Glutamatergic neuron (in vitro differentiated cells): ENCODE measurements at regions not wholly inside any gene's neighbourhood (a gene's known extent, or its start where the extent isn't known, plus 50 kb on each side); places are given as distances from the start of the nearest gene placed in this dataset.

Source experiments
- DNase-seq: peaks from one replicate; pipeline ENCODE4 v3.0.0; 2022
- H3K27ac Mint-ChIP-seq: one replicate; pipeline ENCODE4 v1.8.0; 2020; ENCODE audit warnings: mild to moderate bottlenecking, mixed read lengths, inconsistent platforms; ENCODE audit not compliant: unreplicated experiment
- H3K27me3 Mint-ChIP-seq: one replicate; pipeline ENCODE4 v1.8.0; 2020; ENCODE audit warnings: mild to moderate bottlenecking, moderate library complexity, mixed read lengths, inconsistent platforms; ENCODE audit not compliant: unreplicated experiment
- H3K36me3 Mint-ChIP-seq: one replicate; pipeline ENCODE4 v1.8.0; 2020; ENCODE audit warnings: mild to moderate bottlenecking, mixed read lengths, inconsistent platforms; ENCODE audit not compliant: unreplicated experiment
- H3K4me1 Mint-ChIP-seq: one replicate; pipeline ENCODE4 v1.8.0; 2020; ENCODE audit warnings: mild to moderate bottlenecking, low read depth, mixed read lengths, inconsistent platforms; ENCODE audit not compliant: unreplicated experiment
- H3K4me3 Mint-ChIP-seq: one replicate; pipeline ENCODE4 v1.8.0; 2020; ENCODE audit warnings: mild to moderate bottlenecking, mixed read lengths, inconsistent platforms; ENCODE audit not compliant: unreplicated experiment
- H3K9me3 Mint-ChIP-seq: one replicate; pipeline ENCODE4 v1.8.0; 2020; ENCODE audit warnings: mild to moderate bottlenecking, moderate library complexity, mixed read lengths, inconsistent platforms; ENCODE audit not compliant: unreplicated experiment
- TF ChIP-seq, protein P1 (sequence below): fragments of 200-600 bp; sonication (generic); IDR thresholded peaks from one replicate; pipeline ENCODE4 v1.5.0; 2021; ENCODE audit not compliant: partially characterized antibody, unreplicated experiment

DNA sequence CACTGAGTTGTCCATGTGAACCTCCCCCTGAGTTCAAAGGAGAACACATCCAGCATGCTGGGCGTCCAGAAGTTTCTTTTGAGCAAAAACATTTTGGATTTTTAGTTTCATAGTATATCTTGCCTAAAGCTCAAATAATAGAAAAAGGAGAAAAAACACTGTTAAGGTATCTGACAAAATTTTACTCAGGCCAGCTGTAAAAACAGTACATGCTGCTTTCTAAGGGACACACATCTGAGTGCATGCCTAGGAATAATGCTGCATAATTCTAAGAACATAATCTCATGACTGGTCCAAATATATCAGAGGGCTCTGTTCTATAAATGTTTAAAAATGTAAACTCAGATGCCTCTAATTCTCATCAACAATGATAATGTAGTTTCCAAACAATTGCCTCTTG lies 561.3 kb upstream of the INTU start:
- Mint-ChIP-seq H3K4me1 (no peaks in the 10 kb centered on the region), H3K4me3 (no peak overlapping the region), H3K27me3 (peaks cover 2% of the 10 kb centered on the region), H3K9me3 (peaks cover 2% of the 10 kb centered on the region), H3K27ac (no peak overlapping the region), H3K36me3 (no peaks in the 10 kb centered on the region)
- no peak for DNase-seq
- TF ChIP-seq, protein P1, sequence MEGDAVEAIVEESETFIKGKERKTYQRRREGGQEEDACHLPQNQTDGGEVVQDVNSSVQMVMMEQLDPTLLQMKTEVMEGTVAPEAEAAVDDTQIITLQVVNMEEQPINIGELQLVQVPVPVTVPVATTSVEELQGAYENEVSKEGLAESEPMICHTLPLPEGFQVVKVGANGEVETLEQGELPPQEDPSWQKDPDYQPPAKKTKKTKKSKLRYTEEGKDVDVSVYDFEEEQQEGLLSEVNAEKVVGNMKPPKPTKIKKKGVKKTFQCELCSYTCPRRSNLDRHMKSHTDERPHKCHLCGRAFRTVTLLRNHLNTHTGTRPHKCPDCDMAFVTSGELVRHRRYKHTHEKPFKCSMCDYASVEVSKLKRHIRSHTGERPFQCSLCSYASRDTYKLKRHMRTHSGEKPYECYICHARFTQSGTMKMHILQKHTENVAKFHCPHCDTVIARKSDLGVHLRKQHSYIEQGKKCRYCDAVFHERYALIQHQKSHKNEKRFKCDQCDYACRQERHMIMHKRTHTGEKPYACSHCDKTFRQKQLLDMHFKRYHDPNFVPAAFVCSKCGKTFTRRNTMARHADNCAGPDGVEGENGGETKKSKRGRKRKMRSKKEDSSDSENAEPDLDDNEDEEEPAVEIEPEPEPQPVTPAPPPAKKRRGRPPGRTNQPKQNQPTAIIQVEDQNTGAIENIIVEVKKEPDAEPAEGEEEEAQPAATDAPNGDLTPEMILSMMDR, result no peak

DNA sequence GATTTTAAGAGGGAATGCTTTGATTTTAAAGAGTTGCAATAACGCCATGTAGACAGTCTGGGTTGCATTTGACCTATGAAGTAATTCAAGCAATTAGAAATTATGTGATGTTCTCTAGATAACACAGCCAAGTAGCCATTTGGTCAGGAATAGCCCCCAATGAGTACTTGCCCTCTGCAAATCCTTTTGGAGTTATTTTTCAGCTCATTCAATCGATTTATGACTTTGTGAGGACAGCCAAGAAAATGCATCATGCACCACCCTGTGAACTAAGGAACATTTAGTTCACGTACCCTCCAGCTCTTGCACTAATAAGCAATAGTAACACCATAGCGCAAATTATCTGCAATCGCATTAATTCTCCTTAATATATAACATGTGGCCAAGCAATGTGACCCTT lies 552.6 kb upstream of the INTU start:
- DNase-seq, result no peak
- Mint-ChIP-seq H3K27me3 (peaks cover 2% of the 10 kb centered on the region), H3K4me1 (no peaks in the 10 kb centered on the region), H3K27ac (no peak overlapping the region), H3K4me3 (no peak overlapping the region), H3K36me3 (no peaks in the 10 kb centered on the region), H3K9me3 (no peaks in the 10 kb centered on the region)
- TF ChIP-seq, protein P1, result no peak

DNA sequence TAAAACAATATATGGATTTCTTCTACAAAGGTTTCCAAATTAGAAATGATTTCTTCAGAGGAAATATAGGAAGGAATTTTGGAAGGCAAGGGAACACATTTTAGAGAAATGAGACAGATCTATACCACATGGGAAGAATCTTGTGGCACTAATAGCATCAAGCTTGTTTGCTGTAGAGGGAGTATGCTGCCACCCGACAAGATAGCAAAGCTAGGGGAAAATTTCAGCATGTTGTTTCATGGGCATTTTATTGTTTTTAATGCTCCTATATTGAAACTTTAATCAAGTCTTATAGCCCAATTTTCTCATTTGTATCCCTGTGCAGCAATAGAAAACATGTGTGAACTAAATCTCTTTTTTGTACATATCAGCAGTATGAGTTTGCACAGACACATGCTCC lies 551.7 kb upstream of the INTU start:
- Mint-ChIP-seq H3K4me1 (no peaks in the 10 kb centered on the region), H3K27me3 (no peaks in the 10 kb centered on the region), H3K4me3 (no peak overlapping the region), H3K9me3 (no peaks in the 10 kb centered on the region), H3K36me3 (peaks cover 6% of the 10 kb centered on the region), H3K27ac (no peak overlapping the region)
- TF ChIP-seq, protein P1, result no peak
- no peak for DNase-seq

DNA sequence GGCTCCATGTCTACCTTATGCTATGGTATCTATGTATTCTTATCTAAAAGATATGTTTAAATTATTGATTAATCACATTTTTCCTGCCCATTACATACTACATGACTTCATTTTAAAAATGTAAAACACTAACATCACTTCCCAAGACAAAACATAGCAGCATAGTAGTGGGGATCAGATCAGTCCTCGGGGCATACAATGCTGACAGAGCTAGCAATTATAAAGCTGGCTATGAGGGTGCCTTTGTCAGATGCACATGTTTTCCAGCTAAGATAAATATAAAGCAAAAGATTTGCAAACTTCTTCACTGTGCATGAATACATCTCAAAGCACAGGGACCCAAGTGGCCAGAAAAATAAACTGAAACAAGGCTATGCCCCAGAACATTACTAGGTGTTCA lies 549.8 kb upstream of the INTU start:
- Mint-ChIP-seq H3K4me3 (no peak overlapping the region), H3K27me3 (no peaks in the 10 kb centered on the region), H3K27ac (no peak overlapping the region), H3K36me3 (peaks cover 6% of the 10 kb centered on the region), H3K9me3 (peaks cover 3% of the 10 kb centered on the region), H3K4me1 (no peaks in the 10 kb centered on the region)
- TF ChIP-seq, protein P1, result no peak
- DNase-seq, result no peak

DNA sequence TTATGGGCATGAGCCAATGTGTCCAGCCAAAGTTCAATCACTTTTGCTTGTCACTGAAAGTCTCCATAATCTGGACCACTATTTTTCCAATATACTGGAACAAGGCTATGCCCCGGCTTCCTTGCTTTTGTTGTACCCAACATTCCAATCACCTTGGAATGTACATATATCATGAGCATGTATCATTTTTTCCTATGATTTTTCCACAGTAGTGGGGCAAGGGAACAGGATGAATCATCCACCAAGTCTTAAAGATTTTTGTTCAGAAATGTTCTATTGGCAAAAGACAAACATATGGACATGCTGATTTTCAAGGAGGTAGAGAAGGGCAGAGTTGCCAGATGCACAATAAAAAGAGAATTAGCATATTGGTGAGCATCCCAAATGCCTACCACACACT lies 548.1 kb upstream of the INTU start:
- H3K4me3 Mint-ChIP-seq, result no peak overlapping the region
- H3K4me1 Mint-ChIP-seq, result no peaks in the 10 kb centered on the region
- peaks cover 3% of the 10 kb centered on the region for H3K9me3 Mint-ChIP-seq
- no peak for DNase-seq
- peaks cover 6% of the 10 kb centered on the region for H3K36me3 Mint-ChIP-seq
- H3K27ac Mint-ChIP-seq, result no peak overlapping the region
- no peaks in the 10 kb centered on the region for H3K27me3 Mint-ChIP-seq
- TF ChIP-seq, protein P1, result no peak
